Panc1 (cell line): ENCODE measurements at regions not wholly inside any gene's neighbourhood (a gene's known extent, or its start where the extent isn't known, plus 50 kb on each side); places are given as distances from the start of the nearest gene placed in this dataset.

Source experiments
- ATAC-seq: fragments of 200-7000 bp; cut with Tn5 transposase; 2 replicates; pipeline ENCODE4 v1.9.1; 2020; ENCODE audit warnings: mild to moderate bottlenecking, moderate library complexity
- BruUV-seq: library from RNA; stranded (reverse); fragments of 400-500 nt; replicated peaks from 2 replicates; lab custom pipeline; 2021; lab: Mats Ljungman, UMichigan
- CTCF ChIA-PET: fragments of 300-600 bp; sonication (Branson Sonifier 250); formaldehyde crosslinking; loops from one replicate; lab custom pipeline; 2022; ENCODE audit warnings: antibody characterized with exemption; lab: Charles Lee
- POLR2A ChIA-PET: fragments of 300-600 bp; sonication (Branson Sonifier 250); formaldehyde crosslinking; loops from one replicate; lab custom pipeline; 2022; ENCODE audit warnings: antibody characterized with exemption; lab: Charles Lee
- DNase-seq: peaks from one replicate; pipeline ENCODE4 v3.0.0-alpha.2; 2010; ENCODE audit warnings: low read depth, low spot score
- H3K27ac ChIP-seq: 2 replicates; pipeline ENCODE4 v1.5.1; 2011; ENCODE audit warnings: mild to moderate bottlenecking, low read length, inconsistent platforms
- H3K27me3 ChIP-seq: fragments of 200-500 bp; sonication (Bioruptor generic); 2 replicates; pipeline ENCODE4 v1.6.0; 2014; ENCODE audit warnings: low read length, inconsistent platforms; ENCODE audit not compliant: control insufficient read depth, insufficient read depth
- H3K36me3 ChIP-seq: fragments of 200-500 bp; sonication (Bioruptor generic); 2 replicates; pipeline ENCODE4 v1.5.1; 2014; ENCODE audit warnings: inconsistent platforms, mild to moderate bottlenecking, low read length, moderate library complexity; ENCODE audit not compliant: control insufficient read depth, insufficient read depth
- H3K4me1 ChIP-seq: 2 replicates; pipeline ENCODE4 v1.5.1; 2011; ENCODE audit warnings: inconsistent platforms, mild to moderate bottlenecking, low read length, moderate library complexity; ENCODE audit not compliant: control insufficient read depth, insufficient read depth
- H3K4me3 ChIP-seq, 2 experiments: 2 replicates each; pipeline ENCODE4 v1.5.1; 2011 to 2012; ENCODE audit warnings: low read depth in 2 of 2, low read length in 2 of 2, mild to moderate bottlenecking in 2 of 2, inconsistent platforms in 1 of 2, moderate library complexity in 1 of 2
- H3K9me3 ChIP-seq: fragments of 200-500 bp; sonication (Bioruptor generic); 2 replicates; pipeline ENCODE4 v1.5.1; 2014; ENCODE audit warnings: low read depth, mild to moderate bottlenecking, inconsistent platforms, low read length, moderate library complexity; ENCODE audit not compliant: control insufficient read depth, insufficient read depth
- POLR2AphosphoS5 ChIP-seq: IDR thresholded peaks from 2 replicates; pipeline ENCODE4 v1.6.1; 2012; ENCODE audit warnings: mild to moderate bottlenecking, low read depth, low read length, moderate library complexity
- SIN3A ChIP-seq: IDR thresholded peaks from 2 replicates; pipeline ENCODE4 v1.6.1; 2012; ENCODE audit warnings: low read depth, mild to moderate bottlenecking, low read length, moderate library complexity, borderline replicate concordance; ENCODE audit not compliant: insufficient read depth
- TCF7L2 ChIP-seq: IDR thresholded peaks from 2 replicates; pipeline ENCODE4 v1.6.1; 2011; ENCODE audit warnings: mild to moderate bottlenecking, low read depth, low read length, inconsistent platforms
- in situ Hi-C: cut with HindIII; loops from 2 replicates; pipeline ENCODE4 v1.10.0; 2016; ENCODE audit warnings: low sequenced_read_pairs, low pct_unique_long_range_greater_than_20kb
- intact Hi-C: fragments of 100-400 bp; cut with micrococcal nuclease; formaldehyde crosslinking; loops from one replicate; pipeline ENCODE4 v1.10.0; 2022; ENCODE audit not compliant: unreplicated experiment
- TF ChIP-seq, protein P1 (sequence below), 2 experiments: IDR thresholded peaks; 2 replicates each; pipeline ENCODE4 v1.6.1; 2011 to 2012; ENCODE audit warnings: low read depth in 2 of 2, control low read depth in 1 of 2, low read length in 1 of 2, mild to moderate bottlenecking in 1 of 2, moderate library complexity in 1 of 2; ENCODE audit not compliant: insufficient read depth in 1 of 2
- TF ChIP-seq, protein P2 (sequence below): fragments of 450-650 bp; IDR thresholded peaks from 2 replicates; pipeline ENCODE4 v1.5.1; 2017; ENCODE audit warnings: mild to moderate bottlenecking

GRCh38 chr9:108083160-108083750, 593.7 kb upstream of the KLF4 start:
- Histone ChIP-seq H3K4me1 (no peaks in the 10 kb centered on the region), H3K27me3 (no peaks in the 10 kb centered on the region), H3K4me3 (no peak overlapping the region), H3K27ac (no peak overlapping the region), H3K36me3 (no peaks in the 10 kb centered on the region), H3K9me3 (no peaks in the 10 kb centered on the region)
- ChIA-PET POLR2A (no interaction called here), CTCF (no interaction called here)
- DNase-seq (no peak), ATAC-seq (no peak)
- in situ Hi-C loops (no loop called here), intact Hi-C loops (no loop called here)
- no peak for TF ChIP-seq POLR2AphosphoS5
- no TSS peak for BruUV-seq

GRCh38 chr9:108081112-108081511, 591.5 kb upstream of the KLF4 start:
- Histone ChIP-seq H3K27ac (no peak overlapping the region), H3K4me3 (no peak overlapping the region), H3K9me3 (no peaks in the 10 kb centered on the region), H3K4me1 (no peaks in the 10 kb centered on the region), H3K27me3 (no peaks in the 10 kb centered on the region), H3K36me3 (no peaks in the 10 kb centered on the region)
- BruUV-seq, result no TSS peak
- ChIA-PET POLR2A (no interaction called here), CTCF (no interaction called here)
- DNase-seq (no peak), ATAC-seq (no peak)
- intact Hi-C loops, result no loop called here
- TF ChIP-seq, protein P1, sequence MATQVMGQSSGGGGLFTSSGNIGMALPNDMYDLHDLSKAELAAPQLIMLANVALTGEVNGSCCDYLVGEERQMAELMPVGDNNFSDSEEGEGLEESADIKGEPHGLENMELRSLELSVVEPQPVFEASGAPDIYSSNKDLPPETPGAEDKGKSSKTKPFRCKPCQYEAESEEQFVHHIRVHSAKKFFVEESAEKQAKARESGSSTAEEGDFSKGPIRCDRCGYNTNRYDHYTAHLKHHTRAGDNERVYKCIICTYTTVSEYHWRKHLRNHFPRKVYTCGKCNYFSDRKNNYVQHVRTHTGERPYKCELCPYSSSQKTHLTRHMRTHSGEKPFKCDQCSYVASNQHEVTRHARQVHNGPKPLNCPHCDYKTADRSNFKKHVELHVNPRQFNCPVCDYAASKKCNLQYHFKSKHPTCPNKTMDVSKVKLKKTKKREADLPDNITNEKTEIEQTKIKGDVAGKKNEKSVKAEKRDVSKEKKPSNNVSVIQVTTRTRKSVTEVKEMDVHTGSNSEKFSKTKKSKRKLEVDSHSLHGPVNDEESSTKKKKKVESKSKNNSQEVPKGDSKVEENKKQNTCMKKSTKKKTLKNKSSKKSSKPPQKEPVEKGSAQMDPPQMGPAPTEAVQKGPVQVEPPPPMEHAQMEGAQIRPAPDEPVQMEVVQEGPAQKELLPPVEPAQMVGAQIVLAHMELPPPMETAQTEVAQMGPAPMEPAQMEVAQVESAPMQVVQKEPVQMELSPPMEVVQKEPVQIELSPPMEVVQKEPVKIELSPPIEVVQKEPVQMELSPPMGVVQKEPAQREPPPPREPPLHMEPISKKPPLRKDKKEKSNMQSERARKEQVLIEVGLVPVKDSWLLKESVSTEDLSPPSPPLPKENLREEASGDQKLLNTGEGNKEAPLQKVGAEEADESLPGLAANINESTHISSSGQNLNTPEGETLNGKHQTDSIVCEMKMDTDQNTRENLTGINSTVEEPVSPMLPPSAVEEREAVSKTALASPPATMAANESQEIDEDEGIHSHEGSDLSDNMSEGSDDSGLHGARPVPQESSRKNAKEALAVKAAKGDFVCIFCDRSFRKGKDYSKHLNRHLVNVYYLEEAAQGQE (IDR thresholded peaks at IDR 0.05; ENCODE audit: insufficient read depth in 1 of 2, low read depth in 2 of 2, low read length in 1 of 2), result no peak
- TF ChIP-seq POLR2AphosphoS5, result no peak
- no peak for TF ChIP-seq SIN3A
- TF ChIP-seq TCF7L2, result no peak
- TF ChIP-seq, protein P2, sequence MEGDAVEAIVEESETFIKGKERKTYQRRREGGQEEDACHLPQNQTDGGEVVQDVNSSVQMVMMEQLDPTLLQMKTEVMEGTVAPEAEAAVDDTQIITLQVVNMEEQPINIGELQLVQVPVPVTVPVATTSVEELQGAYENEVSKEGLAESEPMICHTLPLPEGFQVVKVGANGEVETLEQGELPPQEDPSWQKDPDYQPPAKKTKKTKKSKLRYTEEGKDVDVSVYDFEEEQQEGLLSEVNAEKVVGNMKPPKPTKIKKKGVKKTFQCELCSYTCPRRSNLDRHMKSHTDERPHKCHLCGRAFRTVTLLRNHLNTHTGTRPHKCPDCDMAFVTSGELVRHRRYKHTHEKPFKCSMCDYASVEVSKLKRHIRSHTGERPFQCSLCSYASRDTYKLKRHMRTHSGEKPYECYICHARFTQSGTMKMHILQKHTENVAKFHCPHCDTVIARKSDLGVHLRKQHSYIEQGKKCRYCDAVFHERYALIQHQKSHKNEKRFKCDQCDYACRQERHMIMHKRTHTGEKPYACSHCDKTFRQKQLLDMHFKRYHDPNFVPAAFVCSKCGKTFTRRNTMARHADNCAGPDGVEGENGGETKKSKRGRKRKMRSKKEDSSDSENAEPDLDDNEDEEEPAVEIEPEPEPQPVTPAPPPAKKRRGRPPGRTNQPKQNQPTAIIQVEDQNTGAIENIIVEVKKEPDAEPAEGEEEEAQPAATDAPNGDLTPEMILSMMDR, result no peak
- in situ Hi-C loops, result no loop called here

DNA sequence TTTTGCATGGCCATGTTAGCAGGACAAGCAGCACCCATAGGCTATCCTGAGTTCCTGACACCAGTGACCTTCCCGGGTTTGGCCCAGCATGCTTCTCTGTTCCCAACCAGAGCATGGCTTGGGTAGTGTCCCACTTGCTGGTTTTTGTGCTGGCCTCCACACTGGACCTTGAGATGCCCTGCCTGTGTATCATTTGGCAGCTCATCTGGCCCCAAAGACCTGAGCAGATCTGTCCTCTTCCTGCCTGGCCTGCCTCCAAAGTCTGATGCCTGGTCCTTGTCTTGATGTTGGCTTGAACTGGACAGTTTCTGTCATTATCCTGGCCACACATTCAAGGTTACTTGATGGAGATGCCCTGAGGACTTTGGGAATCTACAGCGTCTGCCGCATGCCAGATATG, 590.7 kb upstream of the KLF4 start:
- no peaks in the 10 kb centered on the region for H3K27me3 ChIP-seq
- intact Hi-C loops, result no loop called here
- ATAC-seq, result no peak
- H3K4me3 ChIP-seq, result no peak overlapping the region
- H3K4me1 ChIP-seq, result no peaks in the 10 kb centered on the region
- in situ Hi-C loops, result no loop called here
- TF ChIP-seq, protein P1 (IDR thresholded peaks at IDR 0.05; ENCODE audit: insufficient read depth in 1 of 2, low read depth in 2 of 2, low read length in 1 of 2), result no peak
- TF ChIP-seq SIN3A (no peak), POLR2AphosphoS5 (no peak), TCF7L2 (no peak)
- TF ChIP-seq, protein P2, result no peak
- H3K9me3 ChIP-seq, result no peaks in the 10 kb centered on the region
- H3K27ac ChIP-seq, result no peak overlapping the region
- DNase-seq, result no peak
- ChIA-PET CTCF (no interaction called here), POLR2A (no interaction called here)
- no TSS peak for BruUV-seq
- H3K36me3 ChIP-seq, result no peaks in the 10 kb centered on the region
